Thyroid gland (tissue), 4 donors: ENCODE measurements at regions not wholly inside any gene's neighbourhood (a gene's known extent, or its start where the extent isn't known, plus 50 kb on each side); places are given as distances from the start of the nearest gene placed in this dataset.

Experiments
- CTCF ChIP-seq, 6 experiments: fragments of 200-600 bp in 3 of 6; fragments of 450-650 bp in 3 of 6; sonication (generic) in 3 of 6; IDR thresholded peaks; one replicate each; pipeline ENCODE4 v1.5.1; 2016 to 2019; ENCODE audit warnings: antibody characterized with exemption in 6 of 6, mild to moderate bottlenecking in 2 of 6, inconsistent platforms in 1 of 6, moderate library complexity in 1 of 6
- POLR2A ChIP-seq, 2 donors: fragments of 450-650 bp; IDR thresholded peaks; one replicate each; pipeline ENCODE4 v1.6.1; 2017; ENCODE audit warnings: antibody characterized with exemption in 2 of 2, mild to moderate bottlenecking in 2 of 2, moderate library complexity in 1 of 2

- TF ChIP-seq POLR2A (IDR thresholded peaks at IDR 0.05) (no peak), CTCF (IDR thresholded peaks at IDR 0.05) (no peak)
Measured at GRCh38 chr1:67991546-67991945, 58.9 kb downstream of the DIRAS3 start.
